Tibial nerve (tissue), 4 donors: ENCODE measurements at regions not wholly inside any gene's neighbourhood (a gene's known extent, or its start where the extent isn't known, plus 50 kb on each side); places are given as distances from the start of the nearest gene placed in this dataset.

Experiments used
- CTCF ChIP-seq, 5 experiments: fragments of 200-600 bp in 3 of 5; fragments of 450-650 bp in 2 of 5; sonication (generic) in 3 of 5; IDR thresholded peaks; one replicate each; pipeline ENCODE4 v1.5.1; 2016 to 2019; ENCODE audit warnings: antibody characterized with exemption in 5 of 5, mild to moderate bottlenecking in 3 of 5, moderate library complexity in 2 of 5
- EP300 ChIP-seq, 2 donors: sonication (generic); formaldehyde crosslinking; IDR thresholded peaks; one replicate each; pipeline ENCODE4 v1.6.1; 2017; ENCODE audit warnings: antibody characterized with exemption in 2 of 2, mild to moderate bottlenecking in 1 of 2

- TF ChIP-seq CTCF (IDR thresholded peaks at IDR 0.05), result no peak
- TF ChIP-seq EP300 (IDR thresholded peaks at IDR 0.05), result no peak
These were observed 791.0 kb downstream of the FAM181B start for GRCh38 chr11:81942646-81943045.
